ENCODE measurements at regions not wholly inside any gene's neighbourhood (a gene's known extent, or its start where the extent isn't known, plus 50 kb on each side); places are given as distances from the start of the nearest gene placed in this dataset.
"Not testable (repeated sequence)": the region's sequence is repeated elsewhere in the genome, so short reads cannot be mapped to it uniquely, and the experiment has no call there.

DNA sequence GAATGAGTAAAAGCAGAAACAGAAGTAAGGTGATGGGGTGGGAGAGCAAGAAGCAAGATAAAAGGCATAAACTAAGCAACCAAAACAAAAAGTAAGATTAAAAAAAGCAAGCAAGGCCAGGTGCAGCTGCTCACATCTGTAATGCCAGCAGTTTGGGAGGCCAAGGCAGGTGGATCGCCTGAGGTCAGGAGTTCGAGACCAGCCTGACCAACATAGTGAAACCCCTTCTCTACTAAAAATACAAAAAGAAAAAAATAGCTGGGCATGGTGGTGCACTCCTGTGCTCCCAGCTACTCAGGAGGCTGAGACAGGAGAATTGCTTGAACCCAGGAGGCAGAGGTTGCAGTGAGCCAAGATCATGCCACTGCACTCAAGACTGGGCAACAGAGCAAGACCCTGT lies 90.6 kb downstream of the PPIAL4G start:
- TF ChIP-seq, protein P1, sequence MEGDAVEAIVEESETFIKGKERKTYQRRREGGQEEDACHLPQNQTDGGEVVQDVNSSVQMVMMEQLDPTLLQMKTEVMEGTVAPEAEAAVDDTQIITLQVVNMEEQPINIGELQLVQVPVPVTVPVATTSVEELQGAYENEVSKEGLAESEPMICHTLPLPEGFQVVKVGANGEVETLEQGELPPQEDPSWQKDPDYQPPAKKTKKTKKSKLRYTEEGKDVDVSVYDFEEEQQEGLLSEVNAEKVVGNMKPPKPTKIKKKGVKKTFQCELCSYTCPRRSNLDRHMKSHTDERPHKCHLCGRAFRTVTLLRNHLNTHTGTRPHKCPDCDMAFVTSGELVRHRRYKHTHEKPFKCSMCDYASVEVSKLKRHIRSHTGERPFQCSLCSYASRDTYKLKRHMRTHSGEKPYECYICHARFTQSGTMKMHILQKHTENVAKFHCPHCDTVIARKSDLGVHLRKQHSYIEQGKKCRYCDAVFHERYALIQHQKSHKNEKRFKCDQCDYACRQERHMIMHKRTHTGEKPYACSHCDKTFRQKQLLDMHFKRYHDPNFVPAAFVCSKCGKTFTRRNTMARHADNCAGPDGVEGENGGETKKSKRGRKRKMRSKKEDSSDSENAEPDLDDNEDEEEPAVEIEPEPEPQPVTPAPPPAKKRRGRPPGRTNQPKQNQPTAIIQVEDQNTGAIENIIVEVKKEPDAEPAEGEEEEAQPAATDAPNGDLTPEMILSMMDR (IDR thresholded peaks at IDR 0.05) = not testable (repeated sequence)
- TF ChIP-seq GABPA (IDR thresholded peaks at IDR 0.05; ENCODE audit: low read depth); EZH2phosphoT487 (IDR thresholded peaks at IDR 0.05; ENCODE audit: borderline replicate concordance, low read depth); FOXJ3 (CRISPR knock-in tag; IDR thresholded peaks at IDR 0.05); EP300 (IDR thresholded peaks at IDR 0.05; ENCODE audit: borderline replicate concordance in 1 of 2, low read depth in 1 of 2, low read length in 1 of 2); NFIC (IDR thresholded peaks at IDR 0.05; ENCODE audit: borderline replicate concordance); JUND (IDR thresholded peaks at IDR 0.05); RXRA (IDR thresholded peaks at IDR 0.05; ENCODE audit: borderline replicate concordance, low read depth); RAD21 (IDR thresholded peaks at IDR 0.05; ENCODE audit: low read length); POLR2AphosphoS5 (IDR thresholded peaks at IDR 0.05; ENCODE audit: low read depth, low read length); TAF1 (IDR thresholded peaks at IDR 0.05; ENCODE audit: borderline replicate concordance, low read depth, low read length); YY1 (IDR thresholded peaks at IDR 0.05; ENCODE audit: low read depth): not testable (repeated sequence)
- TF ChIP-seq, protein P2, sequence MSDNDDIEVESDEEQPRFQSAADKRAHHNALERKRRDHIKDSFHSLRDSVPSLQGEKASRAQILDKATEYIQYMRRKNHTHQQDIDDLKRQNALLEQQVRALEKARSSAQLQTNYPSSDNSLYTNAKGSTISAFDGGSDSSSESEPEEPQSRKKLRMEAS (IDR thresholded peaks at IDR 0.05; ENCODE audit: low read depth) = not testable (repeated sequence)

Measured in SK-N-SH (cell line).